ENCODE measurements at regions not wholly inside any gene's neighbourhood (a gene's known extent, or its start where the extent isn't known, plus 50 kb on each side); places are given as distances from the start of the nearest gene placed in this dataset.
"Not testable (repeated sequence)": the region's sequence is repeated elsewhere in the genome, so short reads cannot be mapped to it uniquely, and the experiment has no call there.

GRCh38 chr3:26291840-26292239 is 330.7 kb upstream of the LRRC3B start:
- Mint-ChIP-seq H3K27ac (no peak overlapping the region), H3K4me3 (no peak overlapping the region), H3K36me3 (ENCODE audit: low read depth) (no peaks in the 10 kb centered on the region), H3K9me3 (peaks cover 5% of the 10 kb centered on the region), H3K27me3 (ENCODE audit: insufficient read depth) (no peaks in the 10 kb centered on the region), H3K4me1 (ENCODE audit: low read depth) (no peaks in the 10 kb centered on the region)
- DNase-seq (ENCODE audit: low spot score) = no peak
- intact Hi-C loops (cut with micrococcal nuclease) = no loop called here

GRCh38 chr3:26292780-26293179 is 329.8 kb upstream of the LRRC3B start:
- H3K4me1 Mint-ChIP-seq (ENCODE audit: low read depth) = no peaks in the 10 kb centered on the region
- intact Hi-C loops (cut with micrococcal nuclease) = no loop called here
- H3K9me3 Mint-ChIP-seq = peaks cover 5% of the 10 kb centered on the region
- H3K27ac Mint-ChIP-seq = no peak overlapping the region
- no peaks in the 10 kb centered on the region for H3K36me3 Mint-ChIP-seq (ENCODE audit: low read depth)
- H3K27me3 Mint-ChIP-seq (ENCODE audit: insufficient read depth) = no peaks in the 10 kb centered on the region
- H3K4me3 Mint-ChIP-seq = no peak overlapping the region
- DNase-seq (ENCODE audit: low spot score) = no peak

GRCh38 chr3:26293329-26293844 is 329.2 kb upstream of the LRRC3B start:
- no peaks in the 10 kb centered on the region for H3K4me1 Mint-ChIP-seq (ENCODE audit: low read depth)
- no peak for DNase-seq (ENCODE audit: low spot score)
- H3K27me3 Mint-ChIP-seq (ENCODE audit: insufficient read depth) = no peaks in the 10 kb centered on the region
- H3K9me3 Mint-ChIP-seq = peaks cover 5% of the 10 kb centered on the region
- intact Hi-C loops (cut with micrococcal nuclease) = no loop called here
- no peak overlapping the region for H3K27ac Mint-ChIP-seq
- H3K4me3 Mint-ChIP-seq = no peak overlapping the region
- no peaks in the 10 kb centered on the region for H3K36me3 Mint-ChIP-seq (ENCODE audit: low read depth)

GRCh38 chr3:26307192-26307591 is 315.4 kb upstream of the LRRC3B start:
- Mint-ChIP-seq H3K4me3 (no peak overlapping the region), H3K36me3 (ENCODE audit: low read depth) (no peaks in the 10 kb centered on the region), H3K27ac (no peak overlapping the region), H3K4me1 (ENCODE audit: low read depth) (no peaks in the 10 kb centered on the region), H3K27me3 (ENCODE audit: insufficient read depth) (no peaks in the 10 kb centered on the region), H3K9me3 (peaks cover 17% of the 10 kb centered on the region)
- intact Hi-C loops (cut with micrococcal nuclease) = no loop called here
- DNase-seq (ENCODE audit: low spot score) = no peak

GRCh38 chr3:26307787-26308186 is 314.8 kb upstream of the LRRC3B start:
- H3K27ac Mint-ChIP-seq = no peak overlapping the region
- peaks cover 11% of the 10 kb centered on the region for H3K9me3 Mint-ChIP-seq
- H3K27me3 Mint-ChIP-seq (ENCODE audit: insufficient read depth) = no peaks in the 10 kb centered on the region
- no peaks in the 10 kb centered on the region for H3K4me1 Mint-ChIP-seq (ENCODE audit: low read depth)
- DNase-seq (ENCODE audit: low spot score) = no peak
- H3K4me3 Mint-ChIP-seq = no peak overlapping the region
- no peaks in the 10 kb centered on the region for H3K36me3 Mint-ChIP-seq (ENCODE audit: low read depth)
- intact Hi-C loops (cut with micrococcal nuclease) = no loop called here

GRCh38 chr3:26308454-26308853 is 314.1 kb upstream of the LRRC3B start:
- Mint-ChIP-seq H3K4me1 (ENCODE audit: low read depth) (no peaks in the 10 kb centered on the region), H3K4me3 (no peak overlapping the region)
- intact Hi-C loops (cut with micrococcal nuclease) = no loop called here

GRCh38 chr3:26309536-26309935 is 313.0 kb upstream of the LRRC3B start:
- H3K27ac Mint-ChIP-seq; DNase-seq (ENCODE audit: low spot score); H3K4me1 Mint-ChIP-seq (ENCODE audit: low read depth); intact Hi-C loops (cut with micrococcal nuclease); H3K4me3 Mint-ChIP-seq; H3K36me3 Mint-ChIP-seq (ENCODE audit: low read depth); H3K27me3 Mint-ChIP-seq (ENCODE audit: insufficient read depth); H3K9me3 Mint-ChIP-seq: not testable (repeated sequence)

More at GRCh38 chr3:26308454-26308853, 314.1 kb upstream of the LRRC3B start:
- DNase-seq (ENCODE audit: low spot score) = no peak
- Mint-ChIP-seq H3K27me3 (ENCODE audit: insufficient read depth) (no peaks in the 10 kb centered on the region), H3K27ac (no peak overlapping the region), H3K9me3 (peaks cover 5% of the 10 kb centered on the region), H3K36me3 (ENCODE audit: low read depth) (no peaks in the 10 kb centered on the region)

GRCh38 chr3:26312816-26313215 is 309.8 kb upstream of the LRRC3B start:
- no peaks in the 10 kb centered on the region for H3K4me1 Mint-ChIP-seq (ENCODE audit: low read depth)
- intact Hi-C loops (cut with micrococcal nuclease) = no loop called here
- no peak overlapping the region for H3K4me3 Mint-ChIP-seq
- H3K36me3 Mint-ChIP-seq (ENCODE audit: low read depth) = no peaks in the 10 kb centered on the region
- DNase-seq (ENCODE audit: low spot score) = no peak
- no peak overlapping the region for H3K27ac Mint-ChIP-seq
- H3K9me3 Mint-ChIP-seq = peaks cover 14% of the 10 kb centered on the region
- no peaks in the 10 kb centered on the region for H3K27me3 Mint-ChIP-seq (ENCODE audit: insufficient read depth)

- no peak for DNase-seq (ENCODE audit: low spot score)
- no peaks in the 10 kb centered on the region for H3K36me3 Mint-ChIP-seq (ENCODE audit: low read depth)
- intact Hi-C loops (cut with micrococcal nuclease) = no loop called here
- H3K27ac Mint-ChIP-seq = no peak overlapping the region
- no peak overlapping the region for H3K4me3 Mint-ChIP-seq
- no peaks in the 10 kb centered on the region for H3K4me1 Mint-ChIP-seq (ENCODE audit: low read depth)
- H3K9me3 Mint-ChIP-seq = peaks cover 16% of the 10 kb centered on the region
- H3K27me3 Mint-ChIP-seq (ENCODE audit: insufficient read depth) = no peaks in the 10 kb centered on the region
Measured at GRCh38 chr3:26316472-26316871, 306.1 kb upstream of the LRRC3B start.

GRCh38 chr3:26323741-26324140 is 298.8 kb upstream of the LRRC3B start:
- H3K4me1 Mint-ChIP-seq (ENCODE audit: low read depth); H3K27ac Mint-ChIP-seq; H3K4me3 Mint-ChIP-seq; H3K27me3 Mint-ChIP-seq (ENCODE audit: insufficient read depth); DNase-seq (ENCODE audit: low spot score); H3K36me3 Mint-ChIP-seq (ENCODE audit: low read depth); intact Hi-C loops (cut with micrococcal nuclease): not testable (repeated sequence)
- peaks cover 22% of the 10 kb centered on the region for H3K9me3 Mint-ChIP-seq

GRCh38 chr3:26340001-26340400 is 282.6 kb upstream of the LRRC3B start:
- Mint-ChIP-seq H3K4me3 (no peak overlapping the region), H3K9me3 (no peaks in the 10 kb centered on the region), H3K36me3 (ENCODE audit: low read depth) (no peaks in the 10 kb centered on the region), H3K27me3 (ENCODE audit: insufficient read depth) (no peaks in the 10 kb centered on the region), H3K27ac (no peak overlapping the region), H3K4me1 (ENCODE audit: low read depth) (no peaks in the 10 kb centered on the region)
- intact Hi-C loops (cut with micrococcal nuclease) = no loop called here
- DNase-seq (ENCODE audit: low spot score) = no peak

GRCh38 chr3:26343647-26344046 is 278.9 kb upstream of the LRRC3B start:
- no peak overlapping the region for H3K4me3 Mint-ChIP-seq
- intact Hi-C loops (cut with micrococcal nuclease) = no loop called here
- no peaks in the 10 kb centered on the region for H3K36me3 Mint-ChIP-seq (ENCODE audit: low read depth)
- no peak for DNase-seq (ENCODE audit: low spot score)
- H3K27me3 Mint-ChIP-seq (ENCODE audit: insufficient read depth) = no peaks in the 10 kb centered on the region
- H3K9me3 Mint-ChIP-seq = peaks cover 14% of the 10 kb centered on the region
- H3K27ac Mint-ChIP-seq = no peak overlapping the region
- no peaks in the 10 kb centered on the region for H3K4me1 Mint-ChIP-seq (ENCODE audit: low read depth)

- no peaks in the 10 kb centered on the region for H3K36me3 Mint-ChIP-seq (ENCODE audit: low read depth)
- no peak overlapping the region for H3K4me3 Mint-ChIP-seq
- H3K9me3 Mint-ChIP-seq = peaks cover 14% of the 10 kb centered on the region
- intact Hi-C loops (cut with micrococcal nuclease) = no loop called here
- no peak for DNase-seq (ENCODE audit: low spot score)
- no peak overlapping the region for H3K27ac Mint-ChIP-seq
- H3K27me3 Mint-ChIP-seq (ENCODE audit: insufficient read depth) = no peaks in the 10 kb centered on the region
- H3K4me1 Mint-ChIP-seq (ENCODE audit: low read depth) = no peaks in the 10 kb centered on the region
Measured at GRCh38 chr3:26345613-26346012, 277.0 kb upstream of the LRRC3B start.

- Mint-ChIP-seq H3K9me3 (peaks cover 14% of the 10 kb centered on the region), H3K4me1 (ENCODE audit: low read depth) (no peaks in the 10 kb centered on the region), H3K36me3 (ENCODE audit: low read depth) (no peaks in the 10 kb centered on the region), H3K27ac (no peak overlapping the region), H3K4me3 (no peak overlapping the region), H3K27me3 (ENCODE audit: insufficient read depth) (no peaks in the 10 kb centered on the region)
- DNase-seq (ENCODE audit: low spot score) = no peak
- intact Hi-C loops (cut with micrococcal nuclease) = no loop called here
Measured at GRCh38 chr3:26346497-26346896, 276.1 kb upstream of the LRRC3B start.
